Peyer's patch (tissue), 4 donors: ENCODE measurements at regions not wholly inside any gene's neighbourhood (a gene's known extent, or its start where the extent isn't known, plus 50 kb on each side); places are given as distances from the start of the nearest gene placed in this dataset.

Experiments used
- POLR2A ChIP-seq, 2 donors: fragments of 450-650 bp; IDR thresholded peaks; one replicate each; pipeline ENCODE4 v1.5.1; 2017; ENCODE audit warnings: antibody characterized with exemption in 2 of 2, mild to moderate bottlenecking in 2 of 2, moderate library complexity in 2 of 2
- TF ChIP-seq, protein P1 (sequence below), 6 experiments: fragments of 450-650 bp in 4 of 6; fragments of 200-600 bp in 2 of 6; sonication (generic) in 1 of 6; IDR thresholded peaks; one replicate each; pipeline ENCODE4 v1.5.1; 2017 to 2019; ENCODE audit warnings: antibody characterized with exemption in 6 of 6, mild to moderate bottlenecking in 3 of 6, moderate library complexity in 1 of 6

GRCh38 chr10:22875581-22875980, 52.3 kb upstream of the ARMC3 start:
- TF ChIP-seq, protein P1, sequence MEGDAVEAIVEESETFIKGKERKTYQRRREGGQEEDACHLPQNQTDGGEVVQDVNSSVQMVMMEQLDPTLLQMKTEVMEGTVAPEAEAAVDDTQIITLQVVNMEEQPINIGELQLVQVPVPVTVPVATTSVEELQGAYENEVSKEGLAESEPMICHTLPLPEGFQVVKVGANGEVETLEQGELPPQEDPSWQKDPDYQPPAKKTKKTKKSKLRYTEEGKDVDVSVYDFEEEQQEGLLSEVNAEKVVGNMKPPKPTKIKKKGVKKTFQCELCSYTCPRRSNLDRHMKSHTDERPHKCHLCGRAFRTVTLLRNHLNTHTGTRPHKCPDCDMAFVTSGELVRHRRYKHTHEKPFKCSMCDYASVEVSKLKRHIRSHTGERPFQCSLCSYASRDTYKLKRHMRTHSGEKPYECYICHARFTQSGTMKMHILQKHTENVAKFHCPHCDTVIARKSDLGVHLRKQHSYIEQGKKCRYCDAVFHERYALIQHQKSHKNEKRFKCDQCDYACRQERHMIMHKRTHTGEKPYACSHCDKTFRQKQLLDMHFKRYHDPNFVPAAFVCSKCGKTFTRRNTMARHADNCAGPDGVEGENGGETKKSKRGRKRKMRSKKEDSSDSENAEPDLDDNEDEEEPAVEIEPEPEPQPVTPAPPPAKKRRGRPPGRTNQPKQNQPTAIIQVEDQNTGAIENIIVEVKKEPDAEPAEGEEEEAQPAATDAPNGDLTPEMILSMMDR (IDR thresholded peaks at IDR 0.05), result no peak
- no peak for TF ChIP-seq POLR2A (IDR thresholded peaks at IDR 0.05)
